ENCODE measurements at regions not wholly inside any gene's neighbourhood (a gene's known extent, or its start where the extent isn't known, plus 50 kb on each side); places are given as distances from the start of the nearest gene placed in this dataset.

- no peak for DNase-seq (ENCODE audit: low read depth)
- no peak for TF ChIP-seq CTCF (IDR thresholded peaks at IDR 0.05; ENCODE audit: control insufficient read depth, extremely low read depth, insufficient read depth)
- no peak overlapping the region for H3K4me3 ChIP-seq (ENCODE audit: low read depth, low read length)
Observed at GRCh38 chr15:69663441-69663840, 210.8 kb downstream of the RPLP1 start.

DNA sequence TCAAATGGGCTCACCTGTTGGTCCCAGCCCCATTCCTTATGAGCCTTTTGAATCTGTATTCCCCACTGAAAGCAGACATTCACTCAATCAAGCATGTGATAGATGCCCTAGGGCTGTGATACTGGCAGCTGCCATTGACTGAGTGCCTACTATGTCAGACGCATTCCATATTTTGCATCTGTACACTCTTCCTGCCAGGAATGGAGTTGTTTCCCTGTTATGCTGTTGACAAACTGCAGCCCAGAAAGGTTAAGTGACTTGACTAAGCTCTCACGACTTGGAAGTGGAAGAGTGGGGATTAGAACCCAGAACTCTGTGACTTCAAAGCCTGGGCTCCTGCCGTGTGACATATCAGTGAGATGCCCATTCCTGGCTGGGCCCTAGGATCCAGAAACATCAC is 211.4 kb downstream of the RPLP1 start:
- no peak for TF ChIP-seq CTCF (IDR thresholded peaks at IDR 0.05; ENCODE audit: control insufficient read depth, extremely low read depth, insufficient read depth)
- H3K4me3 ChIP-seq (ENCODE audit: low read depth, low read length) = no peak overlapping the region
- DNase-seq (ENCODE audit: low read depth) = no peak

DNA sequence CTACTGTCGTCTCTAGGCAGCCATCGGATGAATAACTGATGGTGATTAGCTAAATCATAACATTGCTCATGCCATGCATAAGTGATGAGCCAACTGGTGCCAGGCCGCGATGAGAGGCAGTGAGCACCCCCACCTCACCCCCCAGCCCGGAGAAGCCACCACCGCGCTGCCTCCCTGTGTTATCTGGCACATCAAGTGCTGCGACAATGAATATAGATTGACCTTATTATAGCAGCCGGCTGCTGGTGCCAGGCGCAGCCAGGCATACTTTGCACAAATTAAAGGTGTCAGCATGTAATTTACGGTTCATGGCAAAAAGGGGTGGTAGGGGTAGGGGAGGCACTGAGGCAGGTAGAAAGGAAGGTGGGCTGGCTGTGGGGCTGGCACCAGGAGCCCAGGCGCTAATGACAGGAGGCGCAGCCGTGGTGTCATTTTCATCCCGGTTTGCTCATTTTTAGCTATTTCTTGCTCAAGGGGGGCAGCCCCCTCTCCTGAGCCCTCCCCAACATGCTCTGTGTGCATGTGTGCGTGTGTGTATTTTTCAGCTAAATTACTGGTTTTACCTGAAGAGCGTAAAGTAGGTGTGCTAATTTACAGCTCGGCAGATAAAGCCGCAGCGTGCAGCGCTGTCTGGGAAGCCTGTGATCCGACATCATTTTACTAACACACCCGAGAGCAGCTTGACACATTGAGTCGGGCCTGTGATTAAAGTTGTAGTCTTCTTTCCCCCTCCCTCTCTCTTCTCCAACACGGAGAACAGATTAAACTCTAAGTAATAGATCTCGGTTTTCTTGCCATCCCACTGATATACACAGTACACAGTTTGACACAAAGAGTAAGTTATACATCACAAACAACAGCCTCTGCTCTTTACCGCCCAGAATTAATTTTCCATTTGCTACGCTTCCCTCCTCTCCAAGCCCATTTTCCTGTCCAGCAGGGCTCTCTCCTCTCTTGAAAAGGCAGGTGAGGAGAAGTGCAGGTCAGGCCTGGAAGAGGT is 212.3 kb downstream of the RPLP1 start:
- no peak for DNase-seq (ENCODE audit: low read depth)
- TF ChIP-seq CTCF (IDR thresholded peaks at IDR 0.05; ENCODE audit: control insufficient read depth, extremely low read depth, insufficient read depth) = no peak
- no peak overlapping the region for H3K4me3 ChIP-seq (ENCODE audit: low read depth, low read length)

GRCh38 chr15:69665641-69666111 is 213.1 kb downstream of the RPLP1 start:
- DNase-seq (ENCODE audit: low read depth) = peak; percentile 4
- no peak overlapping the region for H3K4me3 ChIP-seq (ENCODE audit: low read depth, low read length)
- no peak for TF ChIP-seq CTCF (IDR thresholded peaks at IDR 0.05; ENCODE audit: control insufficient read depth, extremely low read depth, insufficient read depth)

DNA sequence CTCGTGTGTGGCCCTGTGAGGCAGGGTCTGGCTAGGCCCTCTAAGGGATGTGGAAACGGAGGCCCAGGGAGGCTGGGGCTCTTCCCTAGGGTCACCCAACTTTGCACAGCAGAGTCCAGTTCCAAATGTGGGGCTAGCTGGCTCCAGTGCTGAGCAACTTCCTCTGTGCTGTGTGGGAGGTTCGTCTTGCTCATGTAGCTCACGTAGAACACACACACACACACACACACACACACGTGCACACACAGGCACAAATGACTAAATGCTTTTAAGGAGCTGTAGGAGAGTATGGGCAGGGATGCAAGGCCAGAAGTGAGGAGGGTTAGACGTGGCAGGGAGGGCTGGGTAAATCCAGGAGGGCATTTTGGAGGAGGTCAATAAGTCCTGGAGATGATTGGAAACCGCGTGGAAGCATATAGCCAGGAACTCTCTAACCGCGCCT is 213.8 kb downstream of the RPLP1 start:
- no peak for DNase-seq (ENCODE audit: low read depth)
- no peak overlapping the region for H3K4me3 ChIP-seq (ENCODE audit: low read depth, low read length)
- no peak for TF ChIP-seq CTCF (IDR thresholded peaks at IDR 0.05; ENCODE audit: control insufficient read depth, extremely low read depth, insufficient read depth)

GRCh38 chr15:69666921-69667811 is 214.5 kb downstream of the RPLP1 start:
- H3K4me3 ChIP-seq (ENCODE audit: low read depth, low read length) = no peak overlapping the region
- DNase-seq (ENCODE audit: low read depth) = no peak
- no peak for TF ChIP-seq CTCF (IDR thresholded peaks at IDR 0.05; ENCODE audit: control insufficient read depth, extremely low read depth, insufficient read depth)
